ENCODE measurements at regions not wholly inside any gene's neighbourhood (a gene's known extent, or its start where the extent isn't known, plus 50 kb on each side); places are given as distances from the start of the nearest gene placed in this dataset.

- Histone ChIP-seq H3K9ac (ENCODE audit: low read length) (no peak overlapping the region), H3K36me3 (ENCODE audit: insufficient read depth, low read length) (no peaks in the 10 kb centered on the region), H4K20me1 (ENCODE audit: insufficient read depth) (no peaks in the 10 kb centered on the region), H2AFZ (ENCODE audit: low read depth, low read length) (no peak overlapping the region), H3K9me2 (ENCODE audit: insufficient read depth, low read length) (no peaks in the 10 kb centered on the region), H3K79me2 (replicated peaks; ENCODE audit: insufficient read depth, low read length) (no peaks in the 10 kb centered on the region), H3K4me2 (ENCODE audit: low read length) (no peak overlapping the region), H3K27ac (ENCODE audit: low read length) (no peak overlapping the region), H3K4me3 (ENCODE audit: low read length) (no peak overlapping the region), H3K27me3 (ENCODE audit: insufficient read depth, low read depth, low read length) (no peaks in the 10 kb centered on the region), H3F3A (ENCODE audit: insufficient read depth, low read length, poor library complexity, severe bottlenecking) (no peaks in the 10 kb centered on the region), H3K9me3 (ENCODE audit: low read length) (no peaks in the 10 kb centered on the region)
- TF ChIP-seq REST (IDR thresholded peaks at IDR 0.05; ENCODE audit: borderline replicate concordance) (no peak), SMC3 (conservative IDR thresholded peaks at IDR 0.05; ENCODE audit: poor library complexity) (no peak), TAF1 (IDR thresholded peaks at IDR 0.05; ENCODE audit: low read depth) (no peak), POLR2AphosphoS5 (IDR thresholded peaks at IDR 0.05) (no peak), EP300 (conservative IDR thresholded peaks at IDR 0.05; ENCODE audit: poor library complexity, severe bottlenecking) (no peak), RAD21 (conservative IDR thresholded peaks at IDR 0.05) (no peak), MXI1 (conservative IDR thresholded peaks at IDR 0.05; ENCODE audit: poor library complexity, severe bottlenecking) (no peak), EZH2 (IDR thresholded peaks at IDR 0.05; ENCODE audit: borderline replicate concordance, insufficient read depth, low read length, poor library complexity, severe bottlenecking) (no peak)
- TF ChIP-seq, protein P1, sequence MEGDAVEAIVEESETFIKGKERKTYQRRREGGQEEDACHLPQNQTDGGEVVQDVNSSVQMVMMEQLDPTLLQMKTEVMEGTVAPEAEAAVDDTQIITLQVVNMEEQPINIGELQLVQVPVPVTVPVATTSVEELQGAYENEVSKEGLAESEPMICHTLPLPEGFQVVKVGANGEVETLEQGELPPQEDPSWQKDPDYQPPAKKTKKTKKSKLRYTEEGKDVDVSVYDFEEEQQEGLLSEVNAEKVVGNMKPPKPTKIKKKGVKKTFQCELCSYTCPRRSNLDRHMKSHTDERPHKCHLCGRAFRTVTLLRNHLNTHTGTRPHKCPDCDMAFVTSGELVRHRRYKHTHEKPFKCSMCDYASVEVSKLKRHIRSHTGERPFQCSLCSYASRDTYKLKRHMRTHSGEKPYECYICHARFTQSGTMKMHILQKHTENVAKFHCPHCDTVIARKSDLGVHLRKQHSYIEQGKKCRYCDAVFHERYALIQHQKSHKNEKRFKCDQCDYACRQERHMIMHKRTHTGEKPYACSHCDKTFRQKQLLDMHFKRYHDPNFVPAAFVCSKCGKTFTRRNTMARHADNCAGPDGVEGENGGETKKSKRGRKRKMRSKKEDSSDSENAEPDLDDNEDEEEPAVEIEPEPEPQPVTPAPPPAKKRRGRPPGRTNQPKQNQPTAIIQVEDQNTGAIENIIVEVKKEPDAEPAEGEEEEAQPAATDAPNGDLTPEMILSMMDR (IDR thresholded peaks at IDR 0.05; ENCODE audit: poor library complexity, severe bottlenecking), result no peak
These were observed 188.5 kb upstream of the NREP start for GRCh38 chr5:111945535-111945934.

- H2AFZ ChIP-seq (ENCODE audit: low read depth, low read length), result no peak overlapping the region
- H3K4me2 ChIP-seq (ENCODE audit: low read length), result no peak overlapping the region
- H4K20me1 ChIP-seq (ENCODE audit: insufficient read depth), result no peaks in the 10 kb centered on the region
- TF ChIP-seq REST (IDR thresholded peaks at IDR 0.05; ENCODE audit: borderline replicate concordance), result no peak
- TF ChIP-seq RAD21 (conservative IDR thresholded peaks at IDR 0.05), result no peak
- TF ChIP-seq SMC3 (conservative IDR thresholded peaks at IDR 0.05; ENCODE audit: poor library complexity), result no peak
- no peak for TF ChIP-seq TAF1 (IDR thresholded peaks at IDR 0.05; ENCODE audit: low read depth)
- no peak for TF ChIP-seq EP300 (conservative IDR thresholded peaks at IDR 0.05; ENCODE audit: poor library complexity, severe bottlenecking)
- no peak for TF ChIP-seq POLR2AphosphoS5 (IDR thresholded peaks at IDR 0.05)
- TF ChIP-seq MXI1 (conservative IDR thresholded peaks at IDR 0.05; ENCODE audit: poor library complexity, severe bottlenecking), result no peak
- TF ChIP-seq, protein P1 (IDR thresholded peaks at IDR 0.05; ENCODE audit: poor library complexity, severe bottlenecking), result no peak
- no peak for TF ChIP-seq EZH2 (IDR thresholded peaks at IDR 0.05; ENCODE audit: borderline replicate concordance, insufficient read depth, low read length, poor library complexity, severe bottlenecking)
- no peaks in the 10 kb centered on the region for H3K9me3 ChIP-seq (ENCODE audit: low read length)
- H3K79me2 ChIP-seq (replicated peaks; ENCODE audit: insufficient read depth, low read length), result no peaks in the 10 kb centered on the region
- no peaks in the 10 kb centered on the region for H3K36me3 ChIP-seq (ENCODE audit: insufficient read depth, low read length)
- H3K9me2 ChIP-seq (ENCODE audit: insufficient read depth, low read length), result no peaks in the 10 kb centered on the region
- H3F3A ChIP-seq (ENCODE audit: insufficient read depth, low read length, poor library complexity, severe bottlenecking), result no peaks in the 10 kb centered on the region
- H3K27ac ChIP-seq (ENCODE audit: low read length), result no peak overlapping the region
- H3K27me3 ChIP-seq (ENCODE audit: insufficient read depth, low read depth, low read length), result no peaks in the 10 kb centered on the region
- no peak overlapping the region for H3K4me3 ChIP-seq (ENCODE audit: low read length)
- H3K9ac ChIP-seq (ENCODE audit: low read length), result no peak overlapping the region
These were observed 185.8 kb upstream of the NREP start for GRCh38 chr5:111942661-111943401.

All from neural cell (in vitro differentiated cells).